ENCODE measurements at regions not wholly inside any gene's neighbourhood (a gene's known extent, or its start where the extent isn't known, plus 50 kb on each side); places are given as distances from the start of the nearest gene placed in this dataset.

- TF ChIP-seq EZH2phosphoT487 (IDR thresholded peaks at IDR 0.05; ENCODE audit: borderline replicate concordance): no peak
- no peak for TF ChIP-seq CTCF (conservative IDR thresholded peaks at IDR 0.05; ENCODE audit: low read length)
Measured at GRCh38 chr4:60721685-60722084, 478.4 kb upstream of the ADGRL3 start.
